Neural cell (in vitro differentiated cells): ENCODE measurements at regions not wholly inside any gene's neighbourhood (a gene's known extent, or its start where the extent isn't known, plus 50 kb on each side); places are given as distances from the start of the nearest gene placed in this dataset.

Source experiments
- H2AFZ ChIP-seq: fragments of 200-600, 300-800 bp; sonication (generic), shearing (Covaris generic); 2 replicates; pipeline ENCODE4 v1.6.0; 2014; ENCODE audit warnings: low read depth, mild to moderate bottlenecking, antibody characterized with exemption, low read length, moderate library complexity
- H3F3A ChIP-seq: fragments of 200-600 bp; shearing (Covaris generic); 2 replicates; pipeline ENCODE4 v1.6.1; 2016; ENCODE audit warnings: mild to moderate bottlenecking, moderate library complexity, mixed read lengths, antibody characterized with exemption, low read length; ENCODE audit not compliant: insufficient read depth, poor library complexity, severe bottlenecking
- H3K27ac ChIP-seq: fragments of 200-600, 300-800 bp; sonication (generic), shearing (Covaris generic); 2 replicates; pipeline ENCODE4 v1.5.1; 2014; ENCODE audit warnings: mild to moderate bottlenecking, low read length, moderate library complexity
- H3K27me3 ChIP-seq: fragments of 300-800, 200-600 bp; sonication (generic), shearing (Covaris generic); 2 replicates; pipeline ENCODE4 v1.6.0; 2014; ENCODE audit warnings: mild to moderate bottlenecking, low read depth, low read length, moderate library complexity; ENCODE audit not compliant: insufficient read depth
- H3K36me3 ChIP-seq: fragments of 300-800, 200-600 bp; sonication (generic), shearing (Covaris generic); 2 replicates; pipeline ENCODE4 v1.5.1; 2014; ENCODE audit warnings: mild to moderate bottlenecking, antibody characterized with exemption, low read length, moderate library complexity; ENCODE audit not compliant: insufficient read depth
- H3K4me2 ChIP-seq: fragments of 300-800, 200-600 bp; sonication (generic), shearing (Covaris generic); 2 replicates; pipeline ENCODE4 v1.6.0; 2014; ENCODE audit warnings: mild to moderate bottlenecking, low read length
- H3K4me3 ChIP-seq: fragments of 300-800, 200-600 bp; sonication (generic), shearing (Covaris generic); 2 replicates; pipeline ENCODE4 v1.5.1; 2014; ENCODE audit warnings: mild to moderate bottlenecking, low read length, moderate library complexity
- H3K79me2 ChIP-seq: fragments of 200-600 bp; shearing (Covaris generic); replicated peaks from 2 replicates; pipeline ENCODE4 v1.6.0; 2014; ENCODE audit warnings: mild to moderate bottlenecking, low read length, moderate library complexity; ENCODE audit not compliant: insufficient read depth
- H3K9ac ChIP-seq: fragments of 300-800, 200-600 bp; sonication (generic), shearing (Covaris generic); 2 replicates; pipeline ENCODE4 v1.6.1; 2016; ENCODE audit warnings: mild to moderate bottlenecking, low read length, mixed read lengths
- H3K9me2 ChIP-seq: fragments of 200-600 bp; shearing (Covaris generic); 2 replicates; pipeline ENCODE4 v1.6.1; 2016; ENCODE audit warnings: mild to moderate bottlenecking, low read length, mixed read lengths; ENCODE audit not compliant: insufficient read depth
- H3K9me3 ChIP-seq: fragments of 200-600, 300-800 bp; sonication (generic), shearing (Covaris generic); 2 replicates; pipeline ENCODE4 v1.6.1; 2016; ENCODE audit warnings: mild to moderate bottlenecking, mixed run types, low read length, moderate library complexity, mixed read lengths
- H4K20me1 ChIP-seq: fragments of 200-600 bp; shearing (Covaris generic); 2 replicates; pipeline ENCODE4 v1.6.1; 2016; ENCODE audit warnings: mild to moderate bottlenecking, mixed run types; ENCODE audit not compliant: insufficient read depth
- CTCF ChIP-seq: fragments of 450-650 bp; IDR thresholded peaks from 2 replicates; pipeline ENCODE4 v1.5.1; 2014; ENCODE audit warnings: antibody characterized with exemption, mild to moderate bottlenecking, moderate library complexity; ENCODE audit not compliant: poor library complexity, severe bottlenecking
- EP300 ChIP-seq: fragments of 450-650 bp; conservative IDR thresholded peaks from 2 replicates; pipeline ENCODE4 v1.6.1; 2014; ENCODE audit warnings: antibody characterized with exemption, mild to moderate bottlenecking, moderate library complexity; ENCODE audit not compliant: poor library complexity, severe bottlenecking
- EZH2 ChIP-seq: fragments of 200-600, 300-800 bp; shearing (Covaris generic), sonication (generic); IDR thresholded peaks from 2 replicates; pipeline ENCODE4 v1.6.1; 2014; ENCODE audit warnings: antibody characterized with exemption, low read length, borderline replicate concordance, mild to moderate bottlenecking; ENCODE audit not compliant: insufficient read depth, poor library complexity, severe bottlenecking
- MXI1 ChIP-seq: fragments of 450-650 bp; conservative IDR thresholded peaks from 2 replicates; pipeline ENCODE4 v1.6.1; 2014; ENCODE audit warnings: antibody characterized with exemption, mild to moderate bottlenecking; ENCODE audit not compliant: poor library complexity, severe bottlenecking
- POLR2AphosphoS5 ChIP-seq: IDR thresholded peaks from 2 replicates; pipeline ENCODE4 v1.6.1; 2012
- RAD21 ChIP-seq: fragments of 450-650 bp; conservative IDR thresholded peaks from 2 replicates; pipeline ENCODE4 v1.6.1; 2014; ENCODE audit warnings: antibody characterized with exemption, mild to moderate bottlenecking, moderate library complexity
- REST ChIP-seq: IDR thresholded peaks from 2 replicates; pipeline ENCODE4 v1.6.1; 2012; ENCODE audit warnings: borderline replicate concordance
- SMC3 ChIP-seq: fragments of 450-650 bp; conservative IDR thresholded peaks from 2 replicates; pipeline ENCODE4 v1.6.1; 2014; ENCODE audit warnings: antibody characterized with exemption, mild to moderate bottlenecking, moderate library complexity; ENCODE audit not compliant: poor library complexity
- TAF1 ChIP-seq: IDR thresholded peaks from 2 replicates; pipeline ENCODE4 v1.6.1; 2012; ENCODE audit warnings: low read depth

GRCh38 chr4:126227428-126227827, 912.7 kb downstream of the FAT4 start:
- no peaks in the 10 kb centered on the region for H3K9me2 ChIP-seq
- H3K27me3 ChIP-seq = no peaks in the 10 kb centered on the region
- H3K27ac ChIP-seq = no peak overlapping the region
- H3K9me3 ChIP-seq = no peaks in the 10 kb centered on the region
- no peak for TF ChIP-seq EZH2
- TF ChIP-seq REST = no peak
- TF ChIP-seq EP300 = no peak
- TF ChIP-seq SMC3 = no peak
- TF ChIP-seq RAD21 = no peak
- TF ChIP-seq TAF1 = no peak
- no peak for TF ChIP-seq CTCF
- H3K4me2 ChIP-seq = no peak overlapping the region
- H3K36me3 ChIP-seq = no peaks in the 10 kb centered on the region
- H3F3A ChIP-seq = no peaks in the 10 kb centered on the region
- no peak overlapping the region for H2AFZ ChIP-seq
- H3K9ac ChIP-seq = no peak overlapping the region
- no peaks in the 10 kb centered on the region for H3K79me2 ChIP-seq
- H4K20me1 ChIP-seq = no peaks in the 10 kb centered on the region
- H3K4me3 ChIP-seq = no peak overlapping the region

- Histone ChIP-seq H3K79me2 (no peaks in the 10 kb centered on the region), H3K36me3 (no peaks in the 10 kb centered on the region), H3K27ac (no peak overlapping the region), H4K20me1 (no peaks in the 10 kb centered on the region), H3K9ac (no peak overlapping the region), H3F3A (no peaks in the 10 kb centered on the region), H3K9me3 (no peaks in the 10 kb centered on the region), H3K4me3 (no peak overlapping the region), H3K9me2 (no peaks in the 10 kb centered on the region), H3K27me3 (no peaks in the 10 kb centered on the region), H3K4me2 (no peak overlapping the region), H2AFZ (no peak overlapping the region)
- no peak for TF ChIP-seq CTCF
- TF ChIP-seq SMC3 = no peak
- no peak for TF ChIP-seq EP300
- no peak for TF ChIP-seq EZH2
- TF ChIP-seq RAD21 = no peak
- no peak for TF ChIP-seq MXI1
- no peak for TF ChIP-seq TAF1
- no peak for TF ChIP-seq REST
- no peak for TF ChIP-seq POLR2AphosphoS5
Measured at GRCh38 chr4:126230269-126230668, 915.5 kb downstream of the FAT4 start.
